WI38 (cell line): ENCODE measurements at regions not wholly inside any gene's neighbourhood (a gene's known extent, or its start where the extent isn't known, plus 50 kb on each side); places are given as distances from the start of the nearest gene placed in this dataset.

Experiments
- H3K4me3 ChIP-seq: 2 replicates; pipeline ENCODE4 v1.5.1; 2011; ENCODE audit warnings: low read depth, mild to moderate bottlenecking, control low read depth, low read length
- CTCF ChIP-seq: IDR thresholded peaks from 2 replicates; pipeline ENCODE4 v1.5.1; 2012; ENCODE audit warnings: low read depth, mild to moderate bottlenecking, control low read depth, low read length

- TF ChIP-seq CTCF: no peak
- no peak overlapping the region for H3K4me3 ChIP-seq
Observed at GRCh38 chr16:86088287-86088686, 189.3 kb downstream of the IRF8 start.

- TF ChIP-seq CTCF: no peak
- H3K4me3 ChIP-seq: no peak overlapping the region
Observed at GRCh38 chr16:86088816-86089215, 189.9 kb downstream of the IRF8 start.

GRCh38 chr16:86089334-86089900, 190.5 kb downstream of the IRF8 start:
- no peak for TF ChIP-seq CTCF

GRCh38 chr16:86089991-86090390, 191.0 kb downstream of the IRF8 start:
- no peak for TF ChIP-seq CTCF
- H3K4me3 ChIP-seq: no peak overlapping the region

More at GRCh38 chr16:86089334-86089900, 190.5 kb downstream of the IRF8 start:
- H3K4me3 ChIP-seq: no peak overlapping the region

- H3K4me3 ChIP-seq: no peak overlapping the region
- no peak for TF ChIP-seq CTCF
Observed at GRCh38 chr16:86090461-86091170, 191.7 kb downstream of the IRF8 start.

- H3K4me3 ChIP-seq: no peak overlapping the region
- TF ChIP-seq CTCF: no peak
Observed at GRCh38 chr16:86091976-86092375, 193.0 kb downstream of the IRF8 start.

- H3K4me3 ChIP-seq: no peak overlapping the region
- no peak for TF ChIP-seq CTCF
Observed at GRCh38 chr16:86092586-86093480, 193.9 kb downstream of the IRF8 start.
